AG10803 (cell line): ENCODE measurements at regions not wholly inside any gene's neighbourhood (a gene's known extent, or its start where the extent isn't known, plus 50 kb on each side); places are given as distances from the start of the nearest gene placed in this dataset.

Experiments
- DNase-seq: peaks from one replicate; pipeline ENCODE4 v3.0.0; 2010; ENCODE audit warnings: low read depth
- H3K4me3 ChIP-seq: 2 replicates; pipeline ENCODE4 v1.5.1; 2011; ENCODE audit warnings: mild to moderate bottlenecking, low read length, control low read depth
- CTCF ChIP-seq: conservative IDR thresholded peaks from 2 replicates; pipeline ENCODE4 v1.5.1; 2011; ENCODE audit warnings: mild to moderate bottlenecking, low read length, control low read depth, inconsistent platforms

- no peak for DNase-seq
- no peak for TF ChIP-seq CTCF
Measured at GRCh38 chr10:83725567-83725966, 413.7 kb upstream of the GHITM start.

GRCh38 chr10:83734278-83734677, 405.0 kb upstream of the GHITM start:
- DNase-seq, result no peak
- no peak for TF ChIP-seq CTCF
- H3K4me3 ChIP-seq, result no peak overlapping the region

More at GRCh38 chr10:83725567-83725966, 413.7 kb upstream of the GHITM start:
- no peak overlapping the region for H3K4me3 ChIP-seq

- no peak overlapping the region for H3K4me3 ChIP-seq
- TF ChIP-seq CTCF, result no peak
- DNase-seq, result no peak
Measured at GRCh38 chr10:83736008-83736407, 403.3 kb upstream of the GHITM start.

- no peak for DNase-seq
- no peak overlapping the region for H3K4me3 ChIP-seq
- no peak for TF ChIP-seq CTCF
Measured at GRCh38 chr10:83750604-83751003, 388.7 kb upstream of the GHITM start.

- no peak overlapping the region for H3K4me3 ChIP-seq
- no peak for DNase-seq
- no peak for TF ChIP-seq CTCF
Measured at GRCh38 chr10:83753490-83753889, 385.8 kb upstream of the GHITM start.

- no peak for TF ChIP-seq CTCF
- H3K4me3 ChIP-seq, result no peak overlapping the region
- DNase-seq, result no peak
Measured at GRCh38 chr10:83754857-83755256, 384.5 kb upstream of the GHITM start.

GRCh38 chr10:83760142-83760541, 379.2 kb upstream of the GHITM start:
- H3K4me3 ChIP-seq, result no peak overlapping the region
- no peak for DNase-seq

More at GRCh38 chr10:83760142-83760541, 379.2 kb upstream of the GHITM start:
- TF ChIP-seq CTCF, result no peak
